GM19239 (cell line): ENCODE measurements at regions not wholly inside any gene's neighbourhood (a gene's known extent, or its start where the extent isn't known, plus 50 kb on each side); places are given as distances from the start of the nearest gene placed in this dataset.
A peak's percentile ranks its signal among the peaks of the same experiment; 100 is the strongest.
"Not testable (repeated sequence)": the region's sequence is repeated elsewhere in the genome, so short reads cannot be mapped to it uniquely, and the experiment has no call there.

Experiments used
- DNase-seq: peaks from one replicate; pipeline ENCODE4 v3.0.0; 2011; ENCODE audit warnings: low spot score; ENCODE audit not compliant: insufficient read length
- FAIRE-seq: peaks from 2 replicates; lab custom pipeline; 2011; peaks lifted over from hg19 to GRCh38; lab: Jason Lieb, UNC

DNA sequence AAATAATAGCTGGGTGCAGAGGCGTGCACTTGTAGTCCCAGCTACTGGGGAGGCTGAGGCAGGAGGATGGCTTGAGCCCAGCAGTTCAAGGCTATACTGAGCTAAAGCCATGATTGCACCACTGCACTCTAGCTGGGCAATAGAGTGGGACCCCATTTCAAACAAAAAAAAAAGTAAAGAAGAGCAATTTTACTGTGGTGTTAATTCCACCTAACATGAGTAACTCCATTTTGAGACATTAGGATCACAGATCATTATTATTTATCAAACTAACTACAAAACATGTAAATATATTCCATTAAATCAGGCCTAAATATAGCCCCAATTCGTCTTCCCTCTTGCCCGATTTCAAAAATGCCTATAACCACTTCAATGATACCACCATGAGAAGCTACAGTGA is 104.8 kb upstream of the TRIM24 start:
- no peak for FAIRE-seq

GRCh38 chr7:138358850-138359341 is 101.2 kb upstream of the TRIM24 start:
- DNase-seq (no peak), FAIRE-seq (no peak)

More for the DNA sequence above, 104.8 kb upstream of the TRIM24 start:
- no peak for DNase-seq

DNA sequence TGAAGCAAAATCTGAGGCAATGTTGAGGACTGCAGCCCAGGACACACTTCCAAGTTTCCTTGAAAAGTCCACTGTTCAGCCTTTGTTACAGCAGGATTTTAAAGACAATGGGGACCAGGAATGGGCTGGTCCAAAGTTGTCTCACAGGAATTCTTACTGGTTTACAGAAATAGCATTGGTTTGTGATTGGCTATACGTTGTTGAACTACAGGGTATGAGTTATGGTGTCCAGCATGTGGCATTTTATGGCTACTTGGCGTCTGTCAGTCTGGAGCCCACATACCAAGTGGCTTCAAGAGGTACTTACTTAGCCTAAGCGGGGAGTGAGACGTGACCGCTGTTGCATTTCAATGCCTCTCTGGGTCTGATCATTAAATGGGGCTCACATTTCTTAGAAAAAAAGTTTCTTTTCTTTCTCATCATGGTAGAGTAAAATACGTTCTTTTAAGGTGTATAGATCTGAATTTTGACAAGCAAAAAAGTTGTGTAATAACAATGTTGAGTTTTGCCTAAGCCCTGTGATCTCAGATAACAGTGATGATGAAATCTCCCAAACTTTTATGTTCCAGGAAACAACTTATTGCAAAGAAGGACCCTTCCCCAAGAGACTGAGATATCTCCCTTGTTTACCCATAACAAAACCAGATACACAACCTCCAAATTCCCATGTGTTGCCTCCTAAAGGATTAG is 100.0 kb upstream of the TRIM24 start:
- no peak for FAIRE-seq
- no peak for DNase-seq

GRCh38 chr7:138363721-138364120 is 96.3 kb upstream of the TRIM24 start:
- FAIRE-seq (no peak), DNase-seq (no peak)

DNA sequence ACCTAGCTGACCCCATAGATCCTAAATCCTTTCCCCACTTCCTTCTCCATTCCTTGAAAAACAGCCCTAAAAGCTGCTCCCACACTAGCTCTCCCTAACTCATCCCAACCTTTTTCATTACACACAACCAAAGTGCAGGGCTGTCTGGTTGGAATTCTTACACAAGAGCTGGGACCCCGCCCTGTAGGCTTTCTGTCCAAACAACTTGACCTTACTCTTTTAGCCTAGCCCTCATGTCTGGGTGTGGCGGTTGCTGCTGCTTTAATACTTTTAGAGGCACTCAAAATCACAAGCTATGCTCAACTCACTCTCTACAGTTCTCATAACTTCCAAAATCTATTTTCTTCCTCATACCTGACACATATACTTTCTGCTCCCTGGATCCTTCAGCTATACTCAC is 93.9 kb upstream of the TRIM24 start:
- FAIRE-seq, DNase-seq: not testable (repeated sequence)

DNA sequence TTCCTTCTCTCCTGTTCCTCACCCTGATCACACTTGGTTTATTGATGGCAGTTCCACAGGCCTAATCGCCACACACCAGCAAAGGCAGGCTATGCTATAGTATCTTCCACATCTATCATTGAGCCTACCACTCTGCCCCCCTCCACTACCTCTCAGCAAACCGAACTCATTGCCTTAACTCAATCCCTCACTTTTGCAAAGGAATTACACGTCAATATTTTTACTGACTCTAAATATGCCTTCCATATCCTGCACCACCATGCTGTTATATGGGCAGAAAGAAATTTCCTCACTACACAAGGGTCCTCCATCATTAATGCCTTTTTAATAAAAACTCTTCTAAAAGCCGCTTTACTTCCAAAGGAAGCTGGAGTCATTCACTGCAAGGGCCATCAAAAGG is 93.4 kb upstream of the TRIM24 start:
- FAIRE-seq, DNase-seq: not testable (repeated sequence)

GRCh38 chr7:138369797-138370196 is 90.3 kb upstream of the TRIM24 start:
- DNase-seq (no peak), FAIRE-seq (no peak)

DNA sequence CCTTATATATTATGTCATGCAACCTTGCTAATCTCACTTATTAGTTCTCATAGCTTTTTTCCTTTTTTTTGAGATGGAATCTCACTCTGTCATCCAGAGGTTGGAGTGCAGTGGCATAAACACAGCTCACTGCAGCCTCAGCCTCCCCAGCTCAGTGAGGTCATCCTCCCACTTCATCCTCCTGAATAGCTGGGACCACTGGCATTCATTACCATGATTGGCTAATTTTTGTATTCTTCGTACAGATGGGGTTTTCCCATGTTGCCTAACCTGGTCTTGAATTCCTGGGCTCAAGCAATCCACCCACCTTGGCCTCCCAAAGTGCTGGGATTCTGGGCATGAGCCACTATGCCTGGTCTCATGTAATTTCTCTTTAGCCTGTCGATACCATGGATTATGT is 89.1 kb upstream of the TRIM24 start:
- FAIRE-seq (no peak), DNase-seq (no peak)

GRCh38 chr7:138374119-138374693 is 85.9 kb upstream of the TRIM24 start:
- FAIRE-seq = no peak
- no peak for DNase-seq

GRCh38 chr7:138377306-138377705 is 82.8 kb upstream of the TRIM24 start:
- DNase-seq (no peak), FAIRE-seq (no peak)

DNA sequence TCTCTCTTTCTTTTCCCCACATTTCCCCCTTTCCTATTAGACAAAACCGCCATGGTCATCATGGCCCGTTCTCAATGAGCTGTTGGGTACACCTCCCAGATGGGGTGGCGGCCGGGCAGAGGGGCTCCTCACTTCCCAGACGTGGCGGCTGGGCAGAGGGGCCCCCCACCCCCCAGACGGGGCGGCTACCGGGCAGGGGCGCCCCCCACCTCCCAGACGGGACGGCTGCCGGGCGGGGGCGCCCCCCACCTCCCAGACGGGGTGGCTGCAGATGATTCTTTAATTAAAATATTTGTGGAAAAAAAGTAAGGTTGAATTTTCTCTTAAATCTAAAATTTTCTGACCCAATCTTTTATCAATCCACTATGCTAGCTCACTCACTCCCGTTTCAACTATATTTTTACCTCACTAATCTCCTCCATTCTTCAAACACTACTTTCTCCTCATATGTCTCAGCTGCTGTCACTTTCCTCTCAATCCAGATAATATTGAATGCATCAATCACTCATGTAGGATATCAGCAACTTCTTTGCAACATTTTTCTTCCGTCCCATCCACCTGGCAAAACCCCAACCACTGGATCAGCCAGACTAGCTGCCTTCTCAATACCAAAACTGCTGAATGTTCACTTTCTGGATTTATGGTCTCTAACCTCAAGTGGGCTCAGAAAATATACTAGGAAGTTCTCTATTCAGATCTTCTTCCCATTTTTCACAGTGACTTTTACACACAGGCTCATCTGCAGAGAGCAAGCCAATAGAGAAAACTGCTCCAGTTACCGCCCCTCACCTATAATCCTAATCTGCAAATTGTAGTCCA is 81.1 kb upstream of the TRIM24 start:
- FAIRE-seq = no peak
- DNase-seq = no peak

- peak; percentile 60 for FAIRE-seq
- DNase-seq = no peak
Measured at GRCh38 chr7:138382862-138383565, 77.0 kb upstream of the TRIM24 start.

DNA sequence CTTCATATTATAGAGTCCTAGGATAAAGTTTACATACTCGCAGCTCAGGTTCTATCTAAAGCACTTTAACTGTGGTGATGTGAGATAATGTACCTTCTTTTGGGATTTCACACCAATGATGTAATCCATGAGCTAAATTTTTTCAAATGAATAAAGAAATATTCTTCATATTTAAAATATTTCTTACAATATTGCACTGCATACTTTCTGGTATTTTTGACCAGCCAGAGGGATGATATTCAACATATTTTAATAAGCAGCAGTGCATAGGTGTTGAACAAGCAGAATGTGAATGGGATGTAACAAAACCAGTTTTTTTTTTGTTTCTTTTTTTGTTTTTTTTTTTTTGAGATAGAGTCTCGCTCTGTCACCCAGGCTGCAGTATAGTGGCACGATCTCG is 73.2 kb upstream of the TRIM24 start:
- DNase-seq (no peak), FAIRE-seq (no peak)

DNA sequence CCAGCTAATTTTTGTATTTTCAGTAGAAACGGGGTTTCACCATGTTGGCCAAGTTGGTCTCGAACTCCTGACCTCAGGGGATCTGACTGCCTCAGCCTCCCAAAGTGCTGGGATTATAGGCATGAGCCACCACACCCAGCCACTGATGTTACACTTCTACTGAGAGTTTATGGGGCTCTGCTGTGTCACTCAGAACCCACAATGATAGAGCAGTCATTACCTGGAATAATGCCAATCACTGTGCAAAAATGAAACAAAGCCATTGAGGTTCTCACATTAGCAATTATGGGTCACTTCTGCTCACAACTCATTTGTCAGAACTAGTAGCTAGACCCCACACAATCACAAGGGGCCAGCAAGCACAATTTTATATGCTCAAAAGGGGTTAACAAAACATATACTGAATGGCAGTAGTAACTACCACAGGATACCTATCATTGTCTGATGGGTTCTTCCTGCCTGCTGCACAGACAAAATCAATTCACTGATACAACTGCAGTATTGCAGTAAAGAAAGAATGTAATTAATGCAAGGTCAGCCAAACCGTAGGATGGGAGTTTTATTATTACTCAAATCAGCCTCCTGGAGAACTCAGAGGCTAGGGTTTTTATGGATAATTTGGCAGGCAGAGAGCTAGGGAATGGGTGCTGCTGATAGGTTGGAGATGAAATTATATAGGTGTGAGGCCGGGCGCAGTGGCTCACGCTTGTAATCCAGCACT is 72.1 kb upstream of the TRIM24 start:
- no peak for FAIRE-seq
- DNase-seq = no peak

GRCh38 chr7:138388673-138389491 is 71.2 kb upstream of the TRIM24 start:
- no peak for FAIRE-seq

DNA sequence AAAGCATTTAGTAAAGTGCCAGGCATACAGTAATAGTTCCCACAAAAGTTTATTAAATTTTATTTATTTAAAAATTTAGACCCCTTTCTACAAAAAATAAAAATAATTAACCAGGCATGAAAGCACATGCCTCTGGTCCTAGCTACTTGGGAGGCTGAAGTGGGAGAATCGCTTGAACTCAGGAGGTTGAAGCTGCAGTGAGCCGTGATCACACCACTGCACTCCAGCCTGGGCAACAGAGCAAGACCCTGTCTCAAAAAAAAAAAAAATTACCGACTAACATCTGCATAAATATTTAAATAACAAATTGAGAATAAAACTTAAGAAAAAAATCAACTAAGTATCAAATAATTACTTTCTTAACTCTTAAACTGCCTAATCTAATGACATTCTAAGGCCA is 64.3 kb upstream of the TRIM24 start:
- no peak for DNase-seq
- no peak for FAIRE-seq

More at GRCh38 chr7:138388673-138389491, 71.2 kb upstream of the TRIM24 start:
- DNase-seq = no peak

DNA sequence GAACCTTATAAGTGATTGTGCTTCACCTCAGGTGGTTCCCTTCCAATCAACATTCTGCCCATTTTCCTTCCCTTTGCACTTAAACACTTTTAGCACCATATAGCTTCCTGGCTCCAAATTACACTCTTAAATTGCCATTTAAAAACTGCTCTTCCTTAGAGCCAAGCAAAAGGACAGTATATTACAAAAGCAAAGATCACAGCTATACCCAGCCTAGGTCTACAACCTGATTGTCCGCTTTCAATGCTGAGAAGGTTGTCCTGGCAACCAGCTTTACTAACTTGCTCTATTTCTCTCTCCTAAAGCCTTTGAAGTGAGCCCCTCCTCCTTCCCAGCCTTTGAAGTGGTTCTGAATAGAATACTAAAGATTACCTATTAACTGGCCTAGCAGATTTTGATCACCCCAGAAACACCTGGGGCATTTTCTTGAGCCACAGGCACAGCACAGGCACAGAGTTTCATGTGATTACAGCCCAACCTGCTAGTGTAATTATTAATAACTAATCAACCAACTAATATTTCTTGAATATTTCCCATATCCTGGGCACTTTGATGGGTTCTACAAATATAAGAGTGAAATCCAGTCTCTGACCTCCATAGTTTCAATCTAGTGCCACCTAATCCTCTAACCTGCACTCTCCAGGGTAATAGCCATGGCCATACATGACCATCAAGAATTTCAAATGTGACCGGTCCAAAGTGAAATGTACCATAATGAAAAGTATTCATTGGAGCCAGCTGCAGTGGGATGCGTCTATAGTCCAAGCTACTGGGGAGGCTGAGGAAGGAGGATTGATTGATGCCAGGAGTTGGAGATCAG is 63.6 kb upstream of the TRIM24 start:
- DNase-seq = peak; percentile 48
- FAIRE-seq = peak; percentile 86

DNA sequence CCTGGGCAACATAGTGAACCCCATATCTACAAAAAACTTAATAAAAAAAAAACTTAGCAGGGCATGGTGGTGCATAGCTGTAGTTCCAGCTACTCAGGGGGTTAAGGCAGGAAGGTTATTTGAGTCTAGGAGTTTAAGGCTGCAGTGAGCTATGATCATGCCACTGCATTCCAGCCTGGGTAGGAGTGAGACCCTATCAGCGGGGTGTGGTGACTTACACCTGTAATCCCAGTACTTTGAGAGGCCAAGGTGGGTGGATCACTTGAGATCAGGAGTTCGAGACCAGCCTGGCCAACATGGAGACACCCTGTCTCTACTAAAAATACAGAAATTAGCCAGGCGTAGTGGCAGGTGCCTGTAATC is 63.0 kb upstream of the TRIM24 start:
- not testable (repeated sequence) for DNase-seq, FAIRE-seq
